ENCODE measurements at regions not wholly inside any gene's neighbourhood (a gene's known extent, or its start where the extent isn't known, plus 50 kb on each side); places are given as distances from the start of the nearest gene placed in this dataset.

DNA sequence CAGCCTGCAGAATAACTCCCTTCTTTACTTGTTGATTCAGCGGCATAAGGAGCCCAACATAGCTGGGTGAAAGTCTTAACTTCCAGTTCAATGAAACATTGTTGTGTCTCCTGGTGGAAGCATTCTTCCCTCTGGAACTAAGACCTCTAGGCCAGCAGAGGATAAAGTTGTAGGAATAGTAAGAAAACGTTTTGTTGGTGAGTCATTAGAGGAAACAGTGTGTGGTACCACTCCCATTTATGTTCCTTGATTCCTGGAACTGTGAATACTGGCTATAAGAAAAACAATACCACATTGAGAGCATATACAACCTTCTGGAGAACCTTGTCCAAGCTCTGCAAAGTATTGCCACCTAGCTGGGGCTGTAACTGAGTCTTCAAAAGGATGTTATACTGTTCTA lies 737.4 kb upstream of the ZP4 start:
- TF ChIP-seq, protein P1, sequence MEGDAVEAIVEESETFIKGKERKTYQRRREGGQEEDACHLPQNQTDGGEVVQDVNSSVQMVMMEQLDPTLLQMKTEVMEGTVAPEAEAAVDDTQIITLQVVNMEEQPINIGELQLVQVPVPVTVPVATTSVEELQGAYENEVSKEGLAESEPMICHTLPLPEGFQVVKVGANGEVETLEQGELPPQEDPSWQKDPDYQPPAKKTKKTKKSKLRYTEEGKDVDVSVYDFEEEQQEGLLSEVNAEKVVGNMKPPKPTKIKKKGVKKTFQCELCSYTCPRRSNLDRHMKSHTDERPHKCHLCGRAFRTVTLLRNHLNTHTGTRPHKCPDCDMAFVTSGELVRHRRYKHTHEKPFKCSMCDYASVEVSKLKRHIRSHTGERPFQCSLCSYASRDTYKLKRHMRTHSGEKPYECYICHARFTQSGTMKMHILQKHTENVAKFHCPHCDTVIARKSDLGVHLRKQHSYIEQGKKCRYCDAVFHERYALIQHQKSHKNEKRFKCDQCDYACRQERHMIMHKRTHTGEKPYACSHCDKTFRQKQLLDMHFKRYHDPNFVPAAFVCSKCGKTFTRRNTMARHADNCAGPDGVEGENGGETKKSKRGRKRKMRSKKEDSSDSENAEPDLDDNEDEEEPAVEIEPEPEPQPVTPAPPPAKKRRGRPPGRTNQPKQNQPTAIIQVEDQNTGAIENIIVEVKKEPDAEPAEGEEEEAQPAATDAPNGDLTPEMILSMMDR (IDR thresholded peaks at IDR 0.05), result no peak
- no peak for TF ChIP-seq POLR2A (IDR thresholded peaks at IDR 0.05)
